GM12892 (cell line): ENCODE measurements at regions not wholly inside any gene's neighbourhood (a gene's known extent, or its start where the extent isn't known, plus 50 kb on each side); places are given as distances from the start of the nearest gene placed in this dataset.

Experiments
- POLR2A ChIP-seq: IDR thresholded peaks from 2 replicates; pipeline ENCODE4 v1.6.1; 2011; ENCODE audit warnings: low read depth, low read length, control low read depth
- POLR2AphosphoS5 ChIP-seq: IDR thresholded peaks from 2 replicates; pipeline ENCODE4 v1.6.1; 2011; ENCODE audit warnings: low read depth, low read length, control low read depth
- TAF1 ChIP-seq: IDR thresholded peaks from 2 replicates; pipeline ENCODE4 v1.6.1; 2011; ENCODE audit warnings: low read depth, mild to moderate bottlenecking, control low read depth, low read length, borderline replicate concordance

- TF ChIP-seq TAF1 (no peak), POLR2A (no peak), POLR2AphosphoS5 (no peak)
These were observed 2227.9 kb upstream of the PCDH20 start for GRCh38 chr13:63643543-63643942.
